ENCODE measurements at regions not wholly inside any gene's neighbourhood (a gene's known extent, or its start where the extent isn't known, plus 50 kb on each side); places are given as distances from the start of the nearest gene placed in this dataset.

- Histone ChIP-seq H3K27ac (no peak overlapping the region), H3K4me1 (replicated peaks) (no peaks in the 10 kb centered on the region), H3K36me3 (no peaks in the 10 kb centered on the region), H3K4me3 (no peak overlapping the region), H3K27me3 (replicated peaks; ENCODE audit: insufficient read depth) (no peaks in the 10 kb centered on the region), H3K9me3 (no peaks in the 10 kb centered on the region)
- TF ChIP-seq POLR2AphosphoS5 (IDR thresholded peaks at IDR 0.05) (no peak), POLR2A (IDR thresholded peaks at IDR 0.05) (no peak), CTCF (IDR thresholded peaks at IDR 0.05) (no peak)
- intact Hi-C loops (cut with DNase I) = no loop called here
- no peak for DNase-seq (ENCODE audit: low spot score)
- WGBS = 95% methylated on average over 6 of the region's 6 CpGs
Observed at GRCh38 chr11:134628426-134628825, 216.4 kb upstream of the B3GAT1 start.

GRCh38 chr11:134626032-134626431, 214.0 kb upstream of the B3GAT1 start:
- Histone ChIP-seq H3K9me3 (no peaks in the 10 kb centered on the region), H3K27ac (no peak overlapping the region), H3K4me1 (replicated peaks) (no peaks in the 10 kb centered on the region), H3K27me3 (replicated peaks; ENCODE audit: insufficient read depth) (no peaks in the 10 kb centered on the region), H3K36me3 (no peaks in the 10 kb centered on the region), H3K4me3 (no peak overlapping the region)
- DNase-seq (ENCODE audit: low spot score) = no peak
- intact Hi-C loops (cut with DNase I) = no loop called here
- WGBS = 58% methylated on average over 4 of the region's 4 CpGs
- TF ChIP-seq CTCF (IDR thresholded peaks at IDR 0.05) = no peak
- TF ChIP-seq POLR2AphosphoS5 (IDR thresholded peaks at IDR 0.05) = no peak
- no peak for TF ChIP-seq POLR2A (IDR thresholded peaks at IDR 0.05)

GRCh38 chr11:134625631-134626030, 213.6 kb upstream of the B3GAT1 start:
- Histone ChIP-seq H3K4me3 (no peak overlapping the region), H3K36me3 (no peaks in the 10 kb centered on the region), H3K4me1 (replicated peaks) (no peaks in the 10 kb centered on the region), H3K9me3 (no peaks in the 10 kb centered on the region), H3K27ac (no peak overlapping the region), H3K27me3 (replicated peaks; ENCODE audit: insufficient read depth) (no peaks in the 10 kb centered on the region)
- TF ChIP-seq POLR2A (IDR thresholded peaks at IDR 0.05) = no peak
- no peak for TF ChIP-seq CTCF (IDR thresholded peaks at IDR 0.05)
- no peak for TF ChIP-seq POLR2AphosphoS5 (IDR thresholded peaks at IDR 0.05)
- intact Hi-C loops (cut with DNase I) = no loop called here
- DNase-seq (ENCODE audit: low spot score) = no peak
- 79% methylated on average over 3 of the region's 3 CpGs for WGBS

- H3K9me3 ChIP-seq = no peaks in the 10 kb centered on the region
- no peak for DNase-seq (ENCODE audit: low spot score)
- no peaks in the 10 kb centered on the region for H3K4me1 ChIP-seq (replicated peaks)
Observed at GRCh38 chr11:134625151-134625550, 213.1 kb upstream of the B3GAT1 start.

More at GRCh38 chr11:134625151-134625550, 213.1 kb upstream of the B3GAT1 start:
- Histone ChIP-seq H3K36me3 (no peaks in the 10 kb centered on the region), H3K27ac (no peak overlapping the region), H3K4me3 (no peak overlapping the region), H3K27me3 (replicated peaks; ENCODE audit: insufficient read depth) (no peaks in the 10 kb centered on the region)
- intact Hi-C loops (cut with DNase I) = no loop called here
- TF ChIP-seq POLR2A (IDR thresholded peaks at IDR 0.05) = no peak
- TF ChIP-seq POLR2AphosphoS5 (IDR thresholded peaks at IDR 0.05) = no peak
- TF ChIP-seq CTCF (IDR thresholded peaks at IDR 0.05) = no peak
- 80% methylated on average over 3 of the region's 3 CpGs for WGBS

Data from prostate gland (tissue), 2 donors.